CD14-positive monocyte (primary cell): ENCODE measurements at regions not wholly inside any gene's neighbourhood (a gene's known extent, or its start where the extent isn't known, plus 50 kb on each side); places are given as distances from the start of the nearest gene placed in this dataset.

Experiments
- DNase-seq, 3 donors: peaks; one replicate each; pipeline ENCODE4 v3.0.0-alpha.2; 2011 to 2022
- H2AFZ ChIP-seq: 2 replicates; pipeline ENCODE4 v1.6.0; 2012; ENCODE audit warnings: mild to moderate bottlenecking, low read depth, low read length, inconsistent platforms; ENCODE audit not compliant: insufficient read depth, poor library complexity, severe bottlenecking
- H3K27ac ChIP-seq, 2 donors: 1 replicate in 1 of 2; 2 replicates in 1 of 2; pipeline ENCODE4 v1.5.1; 2012 to 2013; ENCODE audit warnings: low read length in 2 of 2, control low read depth in 1 of 2, inconsistent platforms in 1 of 2, low read depth in 1 of 2, mild to moderate bottlenecking in 1 of 2
- H3K27me3 ChIP-seq, 2 donors: one replicate each; pipeline versions ENCODE4 v1.6.0 to v1.6.1; 2011 to 2013; ENCODE audit warnings: low read length in 2 of 2; ENCODE audit not compliant: control insufficient read depth in 2 of 2, insufficient read depth in 2 of 2
- H3K36me3 ChIP-seq, 2 donors: replicated peaks in 1 of 2; 1 replicate in 1 of 2; 2 replicates in 1 of 2; pipeline versions ENCODE4 v1.5.1 to v1.6.1; 2012 to 2013; ENCODE audit warnings: low read length in 2 of 2, control low read depth in 1 of 2, inconsistent platforms in 1 of 2, mild to moderate bottlenecking in 1 of 2; ENCODE audit not compliant: insufficient read depth in 2 of 2, control insufficient read depth in 1 of 2
- H3K4me1 ChIP-seq, 2 donors: 1 replicate in 1 of 2; 2 replicates in 1 of 2; pipeline versions ENCODE4 v1.5.1 to v1.6.1; 2012 to 2013; ENCODE audit warnings: low read length in 2 of 2, control low read depth in 1 of 2, inconsistent platforms in 1 of 2, mild to moderate bottlenecking in 1 of 2, moderate library complexity in 1 of 2; ENCODE audit not compliant: insufficient read depth in 2 of 2, control insufficient read depth in 1 of 2
- H3K4me2 ChIP-seq: replicated peaks from 2 replicates; pipeline ENCODE3; 2012; ENCODE audit warnings: low read length, moderate library complexity, mild to moderate bottlenecking; ENCODE audit not compliant: poor library complexity, severe bottlenecking; ENCODE audit errors: extremely low read depth
- H3K4me3 ChIP-seq, 3 experiments: fragments of 200-600 bp in 1 of 3; sonication (generic) in 1 of 3; replicated peaks in 1 of 3; 1 replicate in 2 of 3; 2 replicates in 1 of 3; pipeline ENCODE4 v1.5.1; 2011 to 2013; ENCODE audit warnings: low read length in 3 of 3, mild to moderate bottlenecking in 3 of 3, control low read depth in 2 of 3, low read depth in 2 of 3, inconsistent platforms in 1 of 3, moderate library complexity in 1 of 3
- H3K79me2 ChIP-seq: 2 replicates; pipeline ENCODE4 v1.6.0; 2012; ENCODE audit warnings: mild to moderate bottlenecking, control low read depth, inconsistent platforms, low read length, moderate library complexity; ENCODE audit not compliant: insufficient read depth
- H3K9ac ChIP-seq: 2 replicates; pipeline ENCODE4 v1.6.0; 2017; ENCODE audit warnings: low read length, mild to moderate bottlenecking; ENCODE audit not compliant: insufficient read depth, poor library complexity, severe bottlenecking
- H3K9me3 ChIP-seq, 2 donors: replicated peaks in 1 of 2; 1 replicate in 1 of 2; 2 replicates in 1 of 2; pipeline versions ENCODE4 v1.5.1 to v1.6.1; 2012 to 2013; ENCODE audit warnings: low read length in 2 of 2, control low read depth in 1 of 2; ENCODE audit not compliant: control insufficient read depth in 1 of 2, insufficient read depth in 1 of 2
- H4K20me1 ChIP-seq: 2 replicates; pipeline ENCODE4 v1.6.0; 2012; ENCODE audit warnings: mild to moderate bottlenecking, low read length, control low read depth, moderate library complexity; ENCODE audit not compliant: insufficient read depth
- H3K27ac Mint-ChIP-seq, 7 donors: one replicate each; pipeline ENCODE4 v1.8.0; 2020; ENCODE audit warnings: mild to moderate bottlenecking in 7 of 7, mixed read lengths in 7 of 7, moderate library complexity in 6 of 7, inconsistent platforms in 2 of 7
- H3K27me3 Mint-ChIP-seq, 3 donors: one replicate each; pipeline ENCODE4 v1.8.0; 2021 to 2022; ENCODE audit warnings: low read depth in 3 of 3, mild to moderate bottlenecking in 3 of 3, mixed read lengths in 3 of 3, moderate library complexity in 3 of 3, inconsistent platforms in 1 of 3
- H3K36me3 Mint-ChIP-seq, 2 donors: one replicate each; pipeline ENCODE4 v1.8.0; 2020; ENCODE audit warnings: mixed read lengths in 2 of 2, inconsistent platforms in 1 of 2, mild to moderate bottlenecking in 1 of 2
- H3K4me1 Mint-ChIP-seq: one replicate; pipeline ENCODE4 v1.8.0; 2020; ENCODE audit warnings: mild to moderate bottlenecking, mixed read lengths
- H3K4me3 Mint-ChIP-seq, 2 donors: one replicate each; pipeline ENCODE4 v1.8.0; 2020; ENCODE audit warnings: mild to moderate bottlenecking in 2 of 2, mixed read lengths in 2 of 2, moderate library complexity in 1 of 2
- H3K9me3 Mint-ChIP-seq, 7 donors: one replicate each; pipeline ENCODE4 v1.8.0; 2020 to 2022; ENCODE audit warnings: mixed read lengths in 7 of 7, mild to moderate bottlenecking in 6 of 7, moderate library complexity in 6 of 7, inconsistent platforms in 2 of 7
- CTCF ChIP-seq: fragments of 200-600 bp; IDR thresholded peaks from one replicate; pipeline ENCODE4 v1.8.0; 2022; ENCODE audit warnings: antibody characterized with exemption, mild to moderate bottlenecking
- WGBS: methylation state at CpG from one replicate; pipeline ENCODE4 v1.1.5; 2013; ENCODE audit warnings: missing lambda C conversion rate; ENCODE audit not compliant: insufficient coverage; 5-methylcytosine and 5-hydroxymethylcytosine counted together
- intact Hi-C, 2 donors: fragments of 100-400 bp; cut with micrococcal nuclease; formaldehyde crosslinking; loops; one replicate each; pipeline versions ENCODE4 v1.15.0 to v1.15.1; 2023

- Histone ChIP-seq H3K4me2 (no peak overlapping the region), H3K4me3 (no peak overlapping the region), H3K9ac (no peak overlapping the region), H3K27ac (no peak overlapping the region), H3K9me3 (peaks cover 0 to 7% of the 10 kb centered on the region in 2 donors), H2AFZ (no peak overlapping the region), H3K27me3 (no peaks in the 10 kb centered on the region), H4K20me1 (no peaks in the 10 kb centered on the region), H3K4me1 (no peaks in the 10 kb centered on the region), H3K36me3 (no peaks in the 10 kb centered on the region), H3K79me2 (no peaks in the 10 kb centered on the region)
- DNase-seq = no peak
- TF ChIP-seq CTCF = no peak
- intact Hi-C loops = no loop called here
- Mint-ChIP-seq H3K27me3 (no peaks in the 10 kb centered on the region), H3K36me3 (no peaks in the 10 kb centered on the region), H3K4me3 (no peak overlapping the region), H3K4me1 (no peaks in the 10 kb centered on the region), H3K9me3 (peaks cover 3 to 18% (median 9%) of the 10 kb centered on the region in 7 donors), H3K27ac (no peak overlapping the region)
- WGBS = no CpG with 5 or more reads among the region's 1 CpG
Observed at GRCh38 chr5:33118761-33119415, 321.9 kb upstream of the TARS1 start.

GRCh38 chr5:33120671-33121070 is 320.1 kb upstream of the TARS1 start:
- TF ChIP-seq CTCF = no peak
- DNase-seq = no peak
- no peaks in the 10 kb centered on the region for H3K36me3 ChIP-seq
- H4K20me1 ChIP-seq = no peaks in the 10 kb centered on the region
- Mint-ChIP-seq H3K36me3 (no peaks in the 10 kb centered on the region), H3K27ac (no peak overlapping the region), H3K9me3 (peaks cover 3 to 18% (median 9%) of the 10 kb centered on the region in 7 donors), H3K27me3 (no peaks in the 10 kb centered on the region), H3K4me1 (no peaks in the 10 kb centered on the region), H3K4me3 (no peak overlapping the region)
- H3K4me1 ChIP-seq = no peaks in the 10 kb centered on the region
- 67% methylated on average over 1 of the region's 3 CpGs for WGBS
- H3K9me3 ChIP-seq = peaks cover 0 to 7% of the 10 kb centered on the region in 2 donors
- H3K4me3 ChIP-seq = no peak overlapping the region
- H3K27me3 ChIP-seq = no peaks in the 10 kb centered on the region
- H3K27ac ChIP-seq = no peak overlapping the region
- no peak overlapping the region for H3K4me2 ChIP-seq
- no peaks in the 10 kb centered on the region for H3K79me2 ChIP-seq
- no peak overlapping the region for H3K9ac ChIP-seq
- intact Hi-C loops = no loop called here
- no peak overlapping the region for H2AFZ ChIP-seq
